HS-27A (cell line): ENCODE measurements at regions not wholly inside any gene's neighbourhood (a gene's known extent, or its start where the extent isn't known, plus 50 kb on each side); places are given as distances from the start of the nearest gene placed in this dataset.
A peak's percentile ranks its signal among the peaks of the same experiment; 100 is the strongest.

Experiments used
- DNase-seq: peaks from one replicate; pipeline ENCODE4 v3.0.0-alpha.2; 2012; ENCODE audit warnings: low read depth, missing footprints

DNA sequence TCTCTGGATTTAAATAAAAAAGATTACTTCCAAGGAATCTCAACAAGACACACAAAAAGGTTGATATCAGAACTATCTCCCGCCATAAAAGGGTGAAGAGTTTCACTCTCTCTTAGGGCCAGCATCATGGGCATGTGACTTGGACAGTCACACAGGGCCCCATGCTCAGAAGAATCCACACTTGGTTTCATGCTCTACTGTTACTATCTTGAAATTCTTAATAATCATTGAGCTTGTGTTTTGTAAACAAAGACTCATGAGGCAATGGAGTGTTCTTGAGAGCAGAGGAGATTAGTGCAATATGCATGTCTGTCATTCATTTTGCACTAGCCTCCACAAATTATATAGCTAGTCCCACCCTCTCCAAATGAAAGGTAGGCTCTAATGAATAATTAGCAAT lies 58.4 kb downstream of the HMHB1 start:
- no peak for DNase-seq

DNA sequence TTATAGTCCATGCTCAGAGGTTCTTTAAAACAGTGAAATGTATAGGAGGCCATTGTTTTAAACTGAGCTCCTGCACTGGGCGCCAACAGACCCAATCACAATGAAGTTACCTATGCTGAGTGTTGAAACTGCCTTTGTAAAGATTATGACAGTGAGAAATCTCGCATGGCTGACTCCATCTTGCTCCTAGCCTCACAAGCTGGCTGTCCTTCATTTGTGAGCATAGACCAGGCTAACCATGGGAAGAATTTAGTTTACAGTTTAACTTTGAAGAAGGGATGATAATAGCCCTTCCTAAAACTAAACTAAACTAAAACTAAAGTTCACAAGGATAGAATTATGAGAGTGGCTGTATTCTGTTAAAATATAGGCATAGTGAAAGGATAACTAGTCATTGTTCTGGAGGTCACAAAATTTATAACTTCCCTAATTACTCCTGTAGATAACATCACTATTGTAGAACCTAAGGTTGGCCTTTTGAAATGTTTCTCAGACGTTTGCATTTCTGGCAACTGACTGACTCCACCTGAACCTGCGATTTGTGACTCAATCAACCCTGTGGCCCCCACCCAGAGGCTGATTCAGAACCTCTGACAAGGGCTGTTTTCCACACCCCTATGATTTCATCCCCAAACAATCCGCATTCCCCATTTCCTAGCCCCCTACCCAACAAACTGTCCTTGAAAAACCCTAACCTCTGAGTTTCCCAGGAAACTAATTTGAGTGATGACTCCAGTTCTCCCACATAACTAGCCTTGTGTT lies 59.1 kb downstream of the HMHB1 start:
- no peak for DNase-seq

GRCh38 chr5:143871672-143872071 lies 59.7 kb downstream of the HMHB1 start:
- DNase-seq = no peak

DNA sequence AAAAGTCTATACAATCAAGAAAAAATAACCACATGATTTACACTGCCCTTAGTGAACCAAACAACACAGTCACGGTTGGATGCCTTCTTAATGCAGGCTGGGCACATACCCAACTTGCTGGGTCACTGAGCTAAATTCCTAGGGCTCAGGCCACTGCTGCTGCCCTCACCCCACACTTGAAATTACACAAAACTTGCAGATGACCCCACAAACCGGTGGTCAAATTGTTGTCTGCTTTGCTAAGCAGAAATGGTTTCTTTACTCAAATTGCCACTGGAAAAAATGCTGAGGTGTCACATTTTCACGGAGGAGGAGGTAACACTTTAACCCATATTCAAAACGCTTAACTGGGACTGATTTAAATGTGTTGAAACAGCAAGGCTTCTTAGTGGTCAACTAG lies 62.4 kb downstream of the HMHB1 start:
- DNase-seq = no peak

- DNase-seq = no peak
Measured at GRCh38 chr5:143877196-143877595, 65.2 kb downstream of the HMHB1 start.

DNA sequence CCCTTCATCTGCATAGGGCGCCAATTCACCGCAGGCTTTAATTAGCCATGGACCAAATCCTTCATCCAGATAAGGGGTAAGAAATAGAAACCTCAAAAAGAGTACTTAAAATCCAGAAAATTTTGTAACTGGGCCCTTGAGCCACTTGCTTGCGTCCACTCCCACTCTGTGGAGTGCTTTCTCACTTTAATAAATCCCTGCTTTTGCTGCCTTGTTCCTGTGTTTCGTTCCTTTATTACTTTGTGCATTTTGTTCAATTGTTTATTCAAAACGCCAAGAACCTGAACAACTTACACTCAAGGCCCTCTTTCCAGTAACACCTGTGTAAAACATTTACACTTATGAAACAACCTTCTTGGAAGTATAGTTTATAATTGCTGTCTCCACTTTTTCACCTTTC lies 66.5 kb downstream of the HMHB1 start:
- DNase-seq = no peak

- no peak for DNase-seq
Measured at GRCh38 chr5:143879646-143880045, 67.7 kb downstream of the HMHB1 start.

GRCh38 chr5:143880178-143880577 lies 68.2 kb downstream of the HMHB1 start:
- DNase-seq = no peak

- no peak for DNase-seq
Measured at GRCh38 chr5:143882520-143882919, 70.6 kb downstream of the HMHB1 start.

DNA sequence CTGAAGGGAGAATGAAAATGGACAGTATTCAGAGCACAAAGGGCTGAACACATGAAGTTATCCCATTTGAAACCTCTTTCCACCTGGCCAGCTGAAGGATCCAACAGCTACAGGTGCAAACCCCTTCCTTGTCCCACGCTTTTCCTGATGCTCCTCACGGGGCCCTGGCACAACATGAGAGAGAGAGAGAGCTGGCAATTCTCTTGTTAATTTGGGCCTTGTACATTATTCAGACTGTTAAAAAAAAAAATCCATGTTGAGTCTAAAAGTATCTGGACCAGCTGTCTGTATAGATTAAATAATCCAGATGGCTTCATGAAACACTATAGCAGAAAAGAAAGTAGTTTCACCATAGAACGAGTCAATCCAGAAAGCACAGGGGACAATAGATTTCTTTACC lies 74.1 kb downstream of the HMHB1 start:
- no peak for DNase-seq

DNA sequence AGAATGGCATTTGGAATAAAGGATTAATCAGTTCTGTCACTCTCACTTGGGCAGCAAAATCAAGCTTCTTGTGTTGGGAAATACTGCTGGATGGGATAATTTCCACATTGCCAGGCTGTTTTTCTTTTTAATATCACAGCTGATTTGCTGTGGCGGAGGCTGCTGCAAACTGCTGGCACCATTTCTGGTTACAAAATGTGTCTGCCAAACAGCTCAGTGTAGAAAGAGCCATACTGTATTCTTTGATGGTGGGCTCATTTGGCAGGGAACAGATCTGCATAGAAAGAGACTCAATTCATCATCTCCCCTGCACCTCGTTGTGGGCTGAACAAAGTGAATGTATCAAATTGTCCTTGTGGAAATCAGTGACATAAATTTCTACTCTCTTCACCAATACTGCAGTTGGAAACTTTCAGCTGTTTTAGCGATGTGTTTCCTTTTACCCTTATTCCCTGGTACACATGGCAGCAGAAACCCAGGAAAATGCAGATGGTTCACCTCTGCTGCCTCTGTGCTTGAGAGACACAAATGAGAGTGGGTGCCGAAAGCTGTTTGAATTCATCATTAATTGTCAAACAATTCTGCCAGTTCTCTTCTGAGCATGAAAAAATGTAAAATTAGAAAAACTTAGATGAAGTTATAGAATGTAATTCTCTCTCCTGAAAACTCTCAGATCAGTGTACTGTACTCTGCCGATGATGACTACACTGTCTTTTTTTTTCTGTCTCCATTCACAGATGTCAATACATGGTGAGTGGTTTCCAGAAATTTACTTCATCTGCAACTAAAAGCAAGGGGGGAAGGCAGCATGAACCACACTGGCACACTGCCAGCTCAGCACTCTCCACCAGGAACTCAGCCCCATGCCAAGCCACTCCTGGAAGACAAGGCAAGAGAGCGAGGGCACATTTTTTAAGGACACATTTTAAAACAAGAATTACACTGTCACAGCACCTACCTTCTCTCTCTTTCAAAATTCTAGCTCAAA lies 75.0 kb downstream of the HMHB1 start:
- peak; percentile 47 for DNase-seq

DNA sequence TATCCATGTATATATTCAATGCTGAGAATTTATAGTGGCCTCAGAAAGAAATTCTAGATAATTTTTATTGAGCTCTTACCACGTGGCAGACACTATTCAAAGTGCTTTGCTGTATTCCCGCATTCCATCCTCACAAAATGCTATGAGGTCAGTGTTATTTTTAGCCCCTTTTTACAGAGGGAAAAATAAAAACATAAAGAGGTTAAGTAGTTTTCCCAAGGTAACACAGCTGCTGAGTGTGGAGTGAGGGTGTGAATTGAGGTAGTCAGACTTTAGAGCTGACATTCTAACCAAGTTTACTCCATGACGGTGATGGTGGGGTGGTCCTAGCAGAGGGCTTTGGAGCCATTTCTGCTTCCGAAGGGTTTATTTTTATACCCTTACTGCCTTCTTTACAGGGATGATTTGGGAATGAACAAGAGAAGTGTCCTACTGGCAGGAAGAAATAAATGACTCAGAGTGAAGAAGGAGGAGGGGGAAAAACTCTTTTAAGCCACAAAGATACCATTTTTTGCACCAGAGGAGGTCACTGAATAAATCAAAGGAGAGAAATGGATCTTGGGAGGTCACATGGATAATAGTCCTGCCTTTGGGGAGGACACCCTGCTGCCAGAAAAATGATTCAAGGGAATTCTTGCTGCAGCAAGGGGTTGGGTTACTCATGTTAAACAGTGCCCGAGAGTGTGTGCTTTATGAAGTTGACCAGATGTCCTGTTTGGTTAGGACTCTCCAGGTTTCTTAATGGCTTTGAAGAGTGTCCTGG lies 76.1 kb downstream of the HMHB1 start:
- no peak for DNase-seq

GRCh38 chr5:143888912-143889311 lies 77.0 kb downstream of the HMHB1 start:
- no peak for DNase-seq

GRCh38 chr5:143889986-143890385 lies 78.0 kb downstream of the HMHB1 start:
- DNase-seq = no peak

- no peak for DNase-seq
Measured at GRCh38 chr5:143890487-143890886, 78.5 kb downstream of the HMHB1 start.

- DNase-seq = no peak
Measured at GRCh38 chr5:143892271-143892670, 80.3 kb downstream of the HMHB1 start.

GRCh38 chr5:143892908-143893307 lies 80.9 kb downstream of the HMHB1 start:
- DNase-seq = no peak

DNA sequence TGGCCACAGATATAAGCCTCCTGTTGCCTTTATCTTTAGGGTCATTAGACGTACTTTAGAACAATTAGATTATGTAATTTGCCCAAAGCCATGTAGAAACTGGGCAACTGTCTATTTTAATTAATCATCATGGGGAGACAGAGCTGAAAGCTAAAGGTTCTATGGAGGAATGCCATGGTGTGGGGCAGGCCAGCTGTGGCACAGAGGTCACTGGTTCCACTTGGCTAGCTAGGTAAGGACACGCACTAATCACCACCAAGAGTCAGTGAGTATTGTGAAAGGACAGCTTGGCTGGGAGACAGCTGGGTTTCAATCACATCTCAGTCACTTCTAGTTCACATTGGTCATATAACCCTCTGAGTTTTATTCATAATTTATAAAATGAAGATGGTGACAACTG lies 81.7 kb downstream of the HMHB1 start:
- DNase-seq = no peak

GRCh38 chr5:143896516-143896915 lies 84.6 kb downstream of the HMHB1 start:
- DNase-seq = no peak

GRCh38 chr5:143896966-143897365 lies 85.0 kb downstream of the HMHB1 start:
- no peak for DNase-seq

DNA sequence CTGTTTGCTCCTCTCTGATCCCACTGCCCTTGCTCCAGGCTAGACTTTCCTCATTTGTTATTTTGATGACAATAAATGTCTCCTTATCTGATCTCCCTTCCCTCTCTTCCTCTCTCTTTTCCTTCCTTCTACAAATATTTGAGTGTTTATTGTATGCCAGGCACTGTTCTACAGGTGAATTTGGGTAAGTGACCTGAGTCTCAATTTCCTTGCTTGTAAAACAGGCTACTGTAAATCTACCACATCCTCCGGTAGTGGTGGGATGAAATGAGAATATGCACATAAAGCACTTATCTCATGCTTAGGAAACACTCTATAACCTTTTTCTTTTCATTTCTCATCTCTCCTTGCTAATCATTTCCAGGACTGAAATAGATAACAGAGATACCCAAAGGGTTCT lies 86.4 kb downstream of the HMHB1 start:
- no peak for DNase-seq

- DNase-seq = no peak
Measured at GRCh38 chr5:143898916-143899591, 87.1 kb downstream of the HMHB1 start.
